Activated CD4-positive, alpha-beta T cell treated with anti-CD3 and anti-CD28 coated beads, Interleukin-2, Interleukin-6, amounts not matched to agents 100 ng/mL and 50 ng/mL, durations not matched to agents 16 hours and 8 hours (primary cell): ENCODE measurements at regions not wholly inside any gene's neighbourhood (a gene's known extent, or its start where the extent isn't known, plus 50 kb on each side); places are given as distances from the start of the nearest gene placed in this dataset.

Source experiments
- DNase-seq: peaks from one replicate; pipeline ENCODE4 v3.0.0-alpha.2; 2020

GRCh38 chr9:23467276-23467675 lies 358.8 kb downstream of the ELAVL2 start:
- DNase-seq = no peak

GRCh38 chr9:23477908-23478307 lies 348.1 kb downstream of the ELAVL2 start:
- no peak for DNase-seq

- DNase-seq = no peak
These were observed 342.5 kb downstream of the ELAVL2 start for GRCh38 chr9:23483566-23483965.

- DNase-seq = peak; percentile 6
These were observed 333.7 kb downstream of the ELAVL2 start for GRCh38 chr9:23492126-23493002.

- no peak for DNase-seq
These were observed 332.8 kb downstream of the ELAVL2 start for GRCh38 chr9:23493219-23493618.

- no peak for DNase-seq
These were observed 329.4 kb downstream of the ELAVL2 start for GRCh38 chr9:23496489-23497136.

GRCh38 chr9:23497137-23497504 lies 328.9 kb downstream of the ELAVL2 start:
- no peak for DNase-seq

- DNase-seq = no peak
These were observed 324.0 kb downstream of the ELAVL2 start for GRCh38 chr9:23502004-23502403.

GRCh38 chr9:23522952-23523351 lies 303.1 kb downstream of the ELAVL2 start:
- DNase-seq = no peak

- no peak for DNase-seq
These were observed 301.4 kb downstream of the ELAVL2 start for GRCh38 chr9:23524607-23525155.

GRCh38 chr9:23526806-23527205 lies 299.2 kb downstream of the ELAVL2 start:
- DNase-seq = no peak

GRCh38 chr9:23532282-23532681 lies 293.8 kb downstream of the ELAVL2 start:
- DNase-seq = no peak

GRCh38 chr9:23537192-23538066 lies 288.6 kb downstream of the ELAVL2 start:
- DNase-seq = no peak

GRCh38 chr9:23538067-23538402 lies 288.0 kb downstream of the ELAVL2 start:
- no peak for DNase-seq

GRCh38 chr9:23538461-23539003 lies 287.5 kb downstream of the ELAVL2 start:
- no peak for DNase-seq

GRCh38 chr9:23539311-23539710 lies 286.7 kb downstream of the ELAVL2 start:
- DNase-seq = no peak

GRCh38 chr9:23541976-23542375 lies 284.1 kb downstream of the ELAVL2 start:
- DNase-seq = no peak

- no peak for DNase-seq
These were observed 283.6 kb downstream of the ELAVL2 start for GRCh38 chr9:23542438-23542837.

- DNase-seq = no peak
These were observed 283.1 kb downstream of the ELAVL2 start for GRCh38 chr9:23542927-23543326.

- no peak for DNase-seq
These were observed 282.6 kb downstream of the ELAVL2 start for GRCh38 chr9:23543419-23543818.

- DNase-seq = no peak
These were observed 280.3 kb downstream of the ELAVL2 start for GRCh38 chr9:23545728-23546127.

- DNase-seq = no peak
These were observed 274.7 kb downstream of the ELAVL2 start for GRCh38 chr9:23551311-23551721.
